Tibial nerve (tissue), 4 donors: ENCODE measurements at regions not wholly inside any gene's neighbourhood (a gene's known extent, or its start where the extent isn't known, plus 50 kb on each side); places are given as distances from the start of the nearest gene placed in this dataset.

Experiments used
- DNase-seq, 2 donors: peaks; one replicate each; pipeline ENCODE4 v3.0.0-alpha.2; 2019; ENCODE audit warnings: low spot score in 2 of 2
- H3K27ac ChIP-seq, 4 donors: fragments of 200-600 bp; sonication (generic) in 3 of 4; one replicate each; pipeline ENCODE4 v1.5.1; 2017 to 2019; ENCODE audit warnings: mild to moderate bottlenecking in 1 of 4
- H3K27me3 ChIP-seq, 2 donors: fragments of 200-600 bp; sonication (generic) in 1 of 2; one replicate each; pipeline versions ENCODE4 v1.5.1 to v1.6.0; 2017 to 2019
- H3K36me3 ChIP-seq, 3 donors: fragments of 200-600 bp; sonication (generic); one replicate each; pipeline ENCODE4 v1.5.1; 2018 to 2019
- H3K4me1 ChIP-seq, 4 donors: fragments of 200-600 bp; sonication (generic) in 3 of 4; one replicate each; pipeline ENCODE4 v1.5.1; 2017 to 2019
- H3K4me3 ChIP-seq, 4 donors: fragments of 200-600 bp; sonication (generic) in 3 of 4; one replicate each; pipeline ENCODE4 v1.5.1; 2017 to 2019; ENCODE audit warnings: mild to moderate bottlenecking in 1 of 4, moderate library complexity in 1 of 4
- H3K9me3 ChIP-seq, 4 donors: fragments of 200-600 bp; sonication (generic) in 3 of 4; one replicate each; pipeline ENCODE4 v1.5.1; 2017 to 2019
- CTCF ChIP-seq, 5 experiments: fragments of 200-600 bp in 3 of 5; fragments of 450-650 bp in 2 of 5; sonication (generic) in 3 of 5; IDR thresholded peaks; one replicate each; pipeline ENCODE4 v1.5.1; 2016 to 2019; ENCODE audit warnings: antibody characterized with exemption in 5 of 5, mild to moderate bottlenecking in 3 of 5, moderate library complexity in 2 of 5
- EP300 ChIP-seq, 2 donors: sonication (generic); formaldehyde crosslinking; IDR thresholded peaks; one replicate each; pipeline ENCODE4 v1.6.1; 2017; ENCODE audit warnings: antibody characterized with exemption in 2 of 2, mild to moderate bottlenecking in 1 of 2
- POLR2A ChIP-seq, 2 donors: fragments of 450-650 bp; IDR thresholded peaks; one replicate each; pipeline ENCODE4 v1.6.1; 2017; ENCODE audit warnings: antibody characterized with exemption in 2 of 2, mild to moderate bottlenecking in 2 of 2, moderate library complexity in 2 of 2
- WGBS, 2 donors: methylation state at CpG; one replicate each; pipeline ENCODE4 v1.1.5; 2018; 5-methylcytosine and 5-hydroxymethylcytosine counted together

GRCh38 chr6:153927867-153928266, 111.2 kb upstream of the OPRM1 start:
- Histone ChIP-seq H3K4me1 (no peaks in the 10 kb centered on the region), H3K27me3 (no peaks in the 10 kb centered on the region), H3K4me3 (no peak overlapping the region), H3K27ac (no peak overlapping the region), H3K36me3 (no peaks in the 10 kb centered on the region), H3K9me3 (no peaks in the 10 kb centered on the region)
- 95 to 100% methylated on average over 1 of the region's 1 CpG for WGBS, 2 donors
- TF ChIP-seq CTCF (IDR thresholded peaks at IDR 0.05) (no peak), POLR2A (IDR thresholded peaks at IDR 0.05) (no peak), EP300 (IDR thresholded peaks at IDR 0.05) (no peak)
- no peak for DNase-seq

- H3K4me3 ChIP-seq: no peak overlapping the region
- H3K9me3 ChIP-seq: peaks cover 0 to 8% (median 0%) of the 10 kb centered on the region in 4 donors
- TF ChIP-seq CTCF (IDR thresholded peaks at IDR 0.05) (no peak), POLR2A (IDR thresholded peaks at IDR 0.05) (no peak), EP300 (IDR thresholded peaks at IDR 0.05) (no peak)
- H3K4me1 ChIP-seq: no peaks in the 10 kb centered on the region
- no peaks in the 10 kb centered on the region for H3K36me3 ChIP-seq
- no peak for DNase-seq
- WGBS, 2 donors: 75% methylated on average over 8 of the region's 8 CpGs
- no peak overlapping the region for H3K27ac ChIP-seq
- H3K27me3 ChIP-seq: no peaks in the 10 kb centered on the region
Measured at GRCh38 chr6:153898360-153899059, 140.5 kb upstream of the OPRM1 start.

GRCh38 chr6:153882411-153882810, 156.6 kb upstream of the OPRM1 start:
- TF ChIP-seq EP300 (IDR thresholded peaks at IDR 0.05) (no peak), POLR2A (IDR thresholded peaks at IDR 0.05) (no peak), CTCF (IDR thresholded peaks at IDR 0.05) (no peak)
- H3K4me1 ChIP-seq: no peaks in the 10 kb centered on the region
- H3K27ac ChIP-seq: no peak overlapping the region
- no peaks in the 10 kb centered on the region for H3K36me3 ChIP-seq
- no peak overlapping the region for H3K4me3 ChIP-seq
- DNase-seq: no peak
- H3K27me3 ChIP-seq: no peaks in the 10 kb centered on the region
- peaks cover 0 to 4% (median 0%) of the 10 kb centered on the region in 4 donors for H3K9me3 ChIP-seq

DNA sequence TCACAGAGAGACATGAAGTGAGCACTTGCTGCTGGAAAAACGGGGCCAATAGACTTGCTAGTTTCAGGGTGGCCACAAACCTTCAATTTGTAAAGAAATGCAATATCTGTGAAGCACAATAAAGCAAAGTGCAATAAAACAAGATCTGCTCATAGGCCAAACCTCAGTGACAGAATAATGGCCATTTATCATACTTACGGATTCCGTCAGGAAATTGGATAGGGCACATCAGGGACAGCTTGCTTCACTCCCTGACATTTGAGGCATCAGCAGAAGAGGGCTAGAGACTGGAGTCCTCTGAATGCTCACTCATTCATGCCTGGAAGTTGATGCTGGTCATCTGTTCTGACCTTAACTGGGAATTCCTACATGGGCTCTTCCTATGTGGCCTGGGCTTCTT, 165.5 kb upstream of the OPRM1 start:
- no peak for TF ChIP-seq CTCF (IDR thresholded peaks at IDR 0.05)
- no peak for TF ChIP-seq POLR2A (IDR thresholded peaks at IDR 0.05)
- TF ChIP-seq EP300 (IDR thresholded peaks at IDR 0.05): no peak
- Histone ChIP-seq H3K36me3 (no peaks in the 10 kb centered on the region), H3K4me1 (no peaks in the 10 kb centered on the region), H3K27me3 (no peaks in the 10 kb centered on the region), H3K4me3 (no peak overlapping the region), H3K9me3 (peaks cover 0 to 5% (median 0%) of the 10 kb centered on the region in 4 donors), H3K27ac (no peak overlapping the region)
- DNase-seq: no peak
- WGBS, 2 donors: 66 to 85% methylated on average over 3 of the region's 3 CpGs

DNA sequence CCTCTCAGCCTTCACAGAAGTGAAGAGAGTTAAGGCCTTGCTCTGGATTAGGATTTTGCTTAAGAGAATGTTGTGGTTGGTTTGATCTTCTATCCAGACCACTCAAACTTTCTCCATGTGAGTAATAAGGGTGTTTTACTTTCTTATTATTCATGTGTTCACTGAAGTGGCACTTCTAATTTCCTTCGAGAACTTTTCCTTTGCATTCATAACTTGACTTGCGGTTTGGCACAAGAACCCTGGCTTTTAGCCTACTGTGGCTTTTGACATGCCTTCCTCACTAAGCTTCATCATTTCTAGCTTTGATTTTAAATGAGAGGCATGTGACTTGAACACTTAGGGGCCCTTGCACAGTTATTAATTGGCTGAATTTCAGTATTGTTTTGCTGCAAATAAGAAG, 166.1 kb upstream of the OPRM1 start:
- Histone ChIP-seq H3K4me1 (no peaks in the 10 kb centered on the region), H3K9me3 (peaks cover 0 to 8% (median 0%) of the 10 kb centered on the region in 4 donors), H3K4me3 (no peak overlapping the region), H3K27me3 (no peaks in the 10 kb centered on the region), H3K27ac (no peak overlapping the region), H3K36me3 (no peaks in the 10 kb centered on the region)
- no peak for DNase-seq
- WGBS, 2 donors: 91% methylated on average over 2 of the region's 2 CpGs
- no peak for TF ChIP-seq POLR2A (IDR thresholded peaks at IDR 0.05)
- TF ChIP-seq CTCF (IDR thresholded peaks at IDR 0.05): no peak
